ENCODE measurements at regions not wholly inside any gene's neighbourhood (a gene's known extent, or its start where the extent isn't known, plus 50 kb on each side); places are given as distances from the start of the nearest gene placed in this dataset.
"Not testable (repeated sequence)": the region's sequence is repeated elsewhere in the genome, so short reads cannot be mapped to it uniquely, and the experiment has no call there.

- Histone ChIP-seq H3K27me3 (no peaks in the 10 kb centered on the region), H3K4me1 (no peaks in the 10 kb centered on the region), H3K36me3 (no peaks in the 10 kb centered on the region), H3K27ac (no peak overlapping the region), H3K9me3 (replicated peaks) (no peaks in the 10 kb centered on the region), H3K4me3 (no peak overlapping the region)
- no peak for DNase-seq
Measured at GRCh38 chr7:29641651-29642050, 78.0 kb downstream of the PRR15 start.

DNA sequence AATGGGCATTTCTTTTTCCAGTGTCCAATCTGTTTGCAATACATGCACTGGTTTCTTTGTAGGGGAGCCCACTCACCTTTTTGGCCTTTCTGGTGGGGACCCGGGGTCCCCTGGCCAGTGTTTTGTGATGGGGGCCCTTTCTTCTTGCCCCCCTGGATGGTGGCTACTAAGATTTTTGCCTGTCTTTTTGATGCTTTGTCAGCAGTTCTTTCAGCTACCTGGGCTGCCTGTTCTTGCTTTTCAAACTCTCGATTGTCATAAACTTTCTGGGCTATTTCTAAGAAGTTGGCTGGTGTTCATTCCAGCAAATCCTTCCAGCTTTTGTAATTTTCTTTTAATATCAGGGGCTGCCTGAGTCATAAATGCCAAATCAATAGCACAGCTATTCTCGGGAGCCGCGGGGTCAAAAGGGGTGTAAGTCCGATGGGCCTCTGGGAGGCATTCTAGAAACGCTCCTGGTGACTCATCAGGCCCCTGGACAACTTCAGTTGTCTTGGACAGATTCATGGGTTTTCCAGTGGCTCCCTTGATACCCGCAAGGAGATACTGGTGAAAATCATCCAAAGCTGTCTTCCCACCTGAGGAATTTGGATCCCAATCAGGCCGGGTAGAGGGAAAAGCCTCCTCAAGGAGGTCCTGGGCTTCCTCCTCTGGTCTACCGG is 79.0 kb downstream of the PRR15 start:
- DNase-seq, result no peak
- Histone ChIP-seq H3K4me1 (no peaks in the 10 kb centered on the region), H3K4me3 (no peak overlapping the region), H3K36me3 (no peaks in the 10 kb centered on the region), H3K27ac (no peak overlapping the region), H3K27me3 (no peaks in the 10 kb centered on the region), H3K9me3 (replicated peaks) (no peaks in the 10 kb centered on the region)

DNA sequence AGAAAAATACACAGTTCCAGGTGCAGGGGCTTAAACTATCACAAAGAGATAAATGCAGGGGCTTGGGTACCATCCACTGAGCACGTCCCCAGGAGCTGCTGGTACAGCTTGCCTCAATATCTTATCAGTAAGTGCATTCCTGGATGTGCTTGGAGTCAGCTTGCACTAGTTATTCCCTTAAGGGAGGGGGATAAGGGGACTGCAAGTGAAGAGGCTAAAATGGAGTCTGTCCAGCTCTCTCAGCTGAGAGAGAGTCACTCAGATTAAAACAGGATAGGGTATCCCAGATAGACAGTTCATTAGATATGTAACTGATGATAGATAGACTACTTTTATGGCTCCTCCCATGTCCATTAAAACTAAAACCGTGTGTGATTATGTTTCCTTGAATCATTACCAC is 82.5 kb downstream of the PRR15 start:
- H3K4me1 ChIP-seq; H3K27ac ChIP-seq; H3K4me3 ChIP-seq; H3K27me3 ChIP-seq; DNase-seq; H3K36me3 ChIP-seq; H3K9me3 ChIP-seq (replicated peaks): not testable (repeated sequence)

DNA sequence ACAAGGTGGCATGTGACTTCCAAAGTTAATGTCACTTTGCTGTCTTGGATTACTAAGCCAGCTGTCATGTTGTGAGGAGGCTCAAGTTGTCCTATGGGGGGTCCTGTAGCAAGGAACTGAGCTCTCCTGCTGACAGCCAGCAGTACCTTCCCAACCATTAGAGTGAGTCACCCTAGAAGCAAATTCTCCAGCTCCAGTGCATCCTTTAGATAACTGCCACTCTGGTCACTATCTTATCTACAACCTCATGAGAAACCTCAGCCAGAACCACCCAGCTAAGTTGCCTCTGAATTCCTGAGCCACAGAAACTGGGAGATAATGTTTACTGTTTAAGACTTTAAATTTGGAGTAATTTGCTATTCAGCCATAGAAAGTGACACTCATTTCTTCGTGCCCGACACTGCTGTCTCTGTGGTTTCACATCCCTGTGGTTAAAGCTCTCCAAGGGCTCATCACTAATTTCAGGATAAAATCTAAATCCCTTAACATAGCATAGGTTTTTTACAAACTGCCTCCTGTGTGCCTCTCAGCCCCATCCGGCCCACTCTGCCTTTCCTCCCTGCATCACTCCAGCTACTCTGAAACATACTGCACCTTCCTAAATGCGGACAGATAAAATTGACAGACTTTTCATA is 83.5 kb downstream of the PRR15 start:
- H3K9me3 ChIP-seq (replicated peaks), result no peaks in the 10 kb centered on the region
- no peaks in the 10 kb centered on the region for H3K27me3 ChIP-seq
- no peak for DNase-seq
- no peaks in the 10 kb centered on the region for H3K4me1 ChIP-seq
- no peak overlapping the region for H3K4me3 ChIP-seq
- H3K36me3 ChIP-seq, result no peaks in the 10 kb centered on the region
- no peak overlapping the region for H3K27ac ChIP-seq

- H3K9me3 ChIP-seq (replicated peaks); DNase-seq; H3K27ac ChIP-seq; H3K4me1 ChIP-seq; H3K36me3 ChIP-seq; H3K27me3 ChIP-seq; H3K4me3 ChIP-seq: not testable (repeated sequence)
Measured at GRCh38 chr7:29647691-29648210, 84.1 kb downstream of the PRR15 start.

DNA sequence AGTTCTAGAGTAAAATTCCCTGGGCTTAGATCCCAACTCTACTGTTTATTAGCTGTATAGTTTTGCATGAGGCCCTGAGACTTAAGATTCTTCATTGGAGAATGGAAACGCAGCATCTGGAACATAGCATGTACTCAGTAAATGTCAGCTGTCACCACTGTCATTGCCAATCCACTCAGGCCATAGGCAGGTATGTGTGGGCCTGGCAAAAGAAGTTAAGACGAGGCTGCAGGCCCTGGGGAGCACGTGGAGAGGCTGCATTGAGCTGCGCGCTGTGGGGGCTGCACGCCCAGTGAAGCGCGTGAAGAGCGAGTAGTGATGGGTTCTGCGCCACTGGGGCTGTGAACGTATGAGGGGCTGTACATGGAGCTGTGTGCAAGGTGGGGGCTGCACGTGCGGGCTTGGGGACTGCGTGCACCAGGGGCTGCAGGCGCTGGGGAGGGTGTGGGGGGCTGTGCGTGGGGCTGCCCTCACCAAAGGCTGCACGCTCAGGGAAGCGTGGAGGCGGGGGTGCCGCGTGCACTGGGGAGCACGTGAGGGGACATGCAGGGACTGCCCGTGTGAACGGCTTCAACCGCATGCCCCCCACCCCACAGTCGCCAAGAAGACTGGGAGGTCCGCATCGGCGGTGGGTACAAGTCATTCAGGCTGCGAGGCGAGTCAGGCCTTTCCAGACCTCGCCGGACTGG is 85.5 kb downstream of the PRR15 start:
- Histone ChIP-seq H3K36me3 (no peaks in the 10 kb centered on the region), H3K27ac (no peak overlapping the region), H3K27me3 (no peaks in the 10 kb centered on the region), H3K9me3 (replicated peaks) (no peaks in the 10 kb centered on the region), H3K4me1 (no peaks in the 10 kb centered on the region), H3K4me3 (no peak overlapping the region)
- no peak for DNase-seq

GRCh38 chr7:29649876-29650275 is 86.2 kb downstream of the PRR15 start:
- no peaks in the 10 kb centered on the region for H3K27me3 ChIP-seq
- H3K36me3 ChIP-seq, result no peaks in the 10 kb centered on the region
- H3K9me3 ChIP-seq (replicated peaks), result no peaks in the 10 kb centered on the region
- H3K4me3 ChIP-seq, result no peak overlapping the region
- no peak for DNase-seq
- H3K27ac ChIP-seq, result no peak overlapping the region
- no peaks in the 10 kb centered on the region for H3K4me1 ChIP-seq

GRCh38 chr7:29651477-29651876 is 87.8 kb downstream of the PRR15 start:
- DNase-seq, result no peak
- Histone ChIP-seq H3K4me3 (no peak overlapping the region), H3K4me1 (no peaks in the 10 kb centered on the region), H3K9me3 (replicated peaks) (no peaks in the 10 kb centered on the region), H3K27ac (no peak overlapping the region), H3K27me3 (no peaks in the 10 kb centered on the region), H3K36me3 (no peaks in the 10 kb centered on the region)

- DNase-seq, result no peak
- H3K4me1 ChIP-seq, result no peaks in the 10 kb centered on the region
- H3K36me3 ChIP-seq, result no peaks in the 10 kb centered on the region
- no peak overlapping the region for H3K4me3 ChIP-seq
- H3K27me3 ChIP-seq, result no peaks in the 10 kb centered on the region
- H3K27ac ChIP-seq, result no peak overlapping the region
- H3K9me3 ChIP-seq (replicated peaks), result no peaks in the 10 kb centered on the region
Measured at GRCh38 chr7:29652556-29652955, 88.9 kb downstream of the PRR15 start.

DNA sequence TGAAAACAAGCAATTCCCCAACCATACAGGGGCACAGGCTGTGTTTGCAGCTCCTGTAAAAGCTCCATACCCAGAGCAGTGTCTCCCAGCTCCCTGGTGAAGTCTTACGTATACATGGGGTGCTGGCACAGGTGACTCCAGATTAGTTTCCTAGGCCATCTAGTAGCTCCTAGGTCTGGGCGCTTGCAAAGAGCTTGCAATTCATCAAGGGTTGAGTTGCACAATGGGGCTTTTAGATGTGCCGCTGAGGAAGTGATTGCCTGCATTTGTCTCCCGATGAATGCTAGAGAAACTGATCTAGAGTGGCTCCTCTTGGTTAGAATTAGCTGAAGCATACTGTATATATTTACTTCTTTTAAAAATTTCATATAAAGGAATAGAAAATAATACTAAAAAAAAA is 90.7 kb downstream of the PRR15 start:
- not testable (repeated sequence) for DNase-seq; H3K27ac ChIP-seq; H3K4me3 ChIP-seq; H3K27me3 ChIP-seq; H3K9me3 ChIP-seq (replicated peaks); H3K4me1 ChIP-seq; H3K36me3 ChIP-seq

GRCh38 chr7:29657288-29657687 is 93.7 kb downstream of the PRR15 start:
- H3K36me3 ChIP-seq, result no peaks in the 10 kb centered on the region
- no peaks in the 10 kb centered on the region for H3K9me3 ChIP-seq (replicated peaks)
- H3K27ac ChIP-seq, result no peak overlapping the region
- no peak for DNase-seq
- H3K4me1 ChIP-seq, result no peaks in the 10 kb centered on the region
- H3K27me3 ChIP-seq, result no peaks in the 10 kb centered on the region
- H3K4me3 ChIP-seq, result no peak overlapping the region

- H3K9me3 ChIP-seq (replicated peaks), result no peaks in the 10 kb centered on the region
- no peaks in the 10 kb centered on the region for H3K27me3 ChIP-seq
- no peaks in the 10 kb centered on the region for H3K36me3 ChIP-seq
- no peak overlapping the region for H3K4me3 ChIP-seq
- H3K4me1 ChIP-seq, result no peaks in the 10 kb centered on the region
- DNase-seq, result no peak
- H3K27ac ChIP-seq, result no peak overlapping the region
Measured at GRCh38 chr7:29657856-29658255, 94.2 kb downstream of the PRR15 start.

GRCh38 chr7:29659213-29659612 is 95.6 kb downstream of the PRR15 start:
- not testable (repeated sequence) for H3K4me3 ChIP-seq; H3K9me3 ChIP-seq (replicated peaks); H3K4me1 ChIP-seq; H3K36me3 ChIP-seq; DNase-seq; H3K27me3 ChIP-seq; H3K27ac ChIP-seq

DNA sequence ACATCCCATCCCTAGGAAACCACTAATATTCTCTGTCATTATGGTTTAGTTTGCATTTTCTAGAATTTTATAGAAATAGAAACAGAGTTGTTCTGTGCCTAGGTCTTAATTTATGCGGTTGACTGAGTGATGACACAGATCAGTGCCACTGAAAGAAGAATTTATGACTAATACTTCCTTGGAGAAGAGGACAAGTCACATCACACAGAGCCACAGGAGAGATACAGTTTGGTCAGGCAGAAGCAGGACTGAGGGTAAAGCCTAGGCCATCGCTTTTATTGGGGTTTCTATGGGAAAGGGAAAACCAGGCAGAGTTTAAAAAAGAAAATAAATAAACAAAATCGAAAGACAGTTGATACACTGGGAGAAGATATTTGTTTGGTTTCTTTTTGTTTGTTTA is 99.3 kb downstream of the PRR15 start:
- DNase-seq; H3K9me3 ChIP-seq (replicated peaks); H3K36me3 ChIP-seq; H3K4me3 ChIP-seq; H3K27me3 ChIP-seq; H3K4me1 ChIP-seq; H3K27ac ChIP-seq: not testable (repeated sequence)

DNA sequence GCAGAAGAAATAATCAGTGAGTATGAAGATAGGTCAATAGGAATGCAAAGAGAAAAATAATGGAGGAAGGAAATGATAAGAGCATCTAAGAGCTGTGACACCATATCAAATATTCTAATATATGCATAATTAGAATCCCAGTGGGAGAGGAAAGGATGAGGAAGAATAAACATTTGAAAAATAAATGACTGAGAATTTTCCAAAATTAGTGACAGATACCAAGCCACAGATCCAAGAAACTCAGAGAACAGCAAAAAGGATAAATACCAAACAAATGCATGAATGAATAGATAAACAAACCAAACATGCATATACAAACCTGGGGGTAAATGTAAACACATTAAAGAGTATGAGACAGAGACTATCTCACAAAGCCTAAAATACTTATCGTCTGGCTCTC is 101.4 kb downstream of the PRR15 start:
- not testable (repeated sequence) for H3K27ac ChIP-seq; H3K27me3 ChIP-seq; DNase-seq; H3K4me3 ChIP-seq; H3K9me3 ChIP-seq (replicated peaks); H3K4me1 ChIP-seq; H3K36me3 ChIP-seq

Data from SJCRH30 (cell line).